K562 (cell line): ENCODE measurements at regions not wholly inside any gene's neighbourhood (a gene's known extent, or its start where the extent isn't known, plus 50 kb on each side); places are given as distances from the start of the nearest gene placed in this dataset.

Source experiments
- BHLHE40 ChIP-seq: IDR thresholded peaks from 2 replicates; pipeline ENCODE4 v1.6.1; 2011; ENCODE audit warnings: low read length, improper control_type of control experiment
- CEBPB ChIP-seq: fragments of 450-650 bp; IDR thresholded peaks from 2 replicates; pipeline ENCODE4 v1.6.1; 2016; ENCODE audit warnings: missing genetic modification characterization, missing compliant biosample characterization
- CTCF ChIP-seq, 3 experiments: IDR thresholded peaks in 2 of 3; conservative IDR thresholded peaks in 1 of 3; 2 replicates each; pipeline ENCODE4 v1.5.1; 2011 to 2012; ENCODE audit warnings: low read length in 3 of 3, mild to moderate bottlenecking in 3 of 3, control low read depth in 2 of 3, improper control_type of control experiment in 1 of 3, inconsistent platforms in 1 of 3, low read depth in 1 of 3, mixed read lengths in 1 of 3, moderate library complexity in 1 of 3; ENCODE audit not compliant: insufficient read depth in 2 of 3
- EP300 ChIP-seq: IDR thresholded peaks from 2 replicates; pipeline ENCODE4 v1.6.1; 2012; ENCODE audit warnings: low read length, improper control_type of control experiment
- KLF13 ChIP-seq: fragments of 450-650 bp; IDR thresholded peaks from 2 replicates; pipeline ENCODE4 v1.6.1; 2016; ENCODE audit warnings: missing genetic modification characterization, low read depth, mild to moderate bottlenecking, missing compliant biosample characterization, moderate library complexity, borderline replicate concordance
- MAX ChIP-seq: sonication (generic); formaldehyde crosslinking; IDR thresholded peaks from 2 replicates; pipeline ENCODE4 v1.9.0; 2022; ENCODE audit warnings: mild to moderate bottlenecking, missing genetic modification reagents
- PREB ChIP-seq: sonication (generic); formaldehyde crosslinking; IDR thresholded peaks from 2 replicates; pipeline ENCODE4 v1.8.1; 2023; ENCODE audit warnings: mild to moderate bottlenecking, missing genetic modification reagents
- ZNF121 ChIP-seq: sonication (generic); formaldehyde crosslinking; conservative IDR thresholded peaks from 2 replicates; pipeline ENCODE4 v1.8.0; 2022; ENCODE audit warnings: missing genetic modification reagents

GRCh38 chr12:90423965-90424364, 531.0 kb downstream of the CCER1 start:
- TF ChIP-seq CTCF (IDR thresholded peaks at IDR 0.05 in 2 of 3, conservative IDR thresholded peaks at IDR 0.05 in 1 of 3; ENCODE audit: insufficient read depth in 2 of 3, low read depth in 1 of 3, low read length in 3 of 3) (no peak), KLF13 (tag) (no peak), CEBPB (tag) (no peak), BHLHE40 (no peak), MAX (CRISPR knock-in tag) (no peak), PREB (CRISPR knock-in tag) (no peak), ZNF121 (CRISPR knock-in tag) (no peak), EP300 (no peak)
